Breast epithelium (tissue), 4 donors: ENCODE measurements at regions not wholly inside any gene's neighbourhood (a gene's known extent, or its start where the extent isn't known, plus 50 kb on each side); places are given as distances from the start of the nearest gene placed in this dataset.
"Not testable (repeated sequence)": the region's sequence is repeated elsewhere in the genome, so short reads cannot be mapped to it uniquely, and the experiment has no call there.

Experiments used
- DNase-seq, 2 donors: peaks; one replicate each; pipeline ENCODE4 v3.0.0-alpha.2; 2019; ENCODE audit warnings: low spot score in 2 of 2
- H3K27ac ChIP-seq, 2 donors: fragments of 200-600 bp; sonication (generic) in 1 of 2; one replicate each; pipeline ENCODE4 v1.5.1; 2016 to 2019; ENCODE audit warnings: mild to moderate bottlenecking in 1 of 2
- H3K27me3 ChIP-seq, 2 donors: fragments of 200-600 bp; sonication (generic) in 1 of 2; one replicate each; pipeline versions ENCODE4 v1.5.1 to v1.6.0; 2017 to 2019; ENCODE audit warnings: control low read depth in 1 of 2, mild to moderate bottlenecking in 1 of 2
- H3K36me3 ChIP-seq: fragments of 200-600 bp; one replicate; pipeline ENCODE4 v1.5.1; 2019
- H3K4me1 ChIP-seq, 2 donors: fragments of 200-600 bp; sonication (generic); one replicate each; pipeline ENCODE4 v1.5.1; 2016 to 2019; ENCODE audit warnings: control low read depth in 1 of 2
- H3K4me3 ChIP-seq, 3 donors: fragments of 200-600 bp; sonication (generic); 1 replicate in 2 of 3; 2 replicates in 1 of 3; pipeline ENCODE4 v1.5.1; 2016 to 2019; ENCODE audit warnings: mild to moderate bottlenecking in 3 of 3, moderate library complexity in 2 of 3
- H3K9me3 ChIP-seq, 2 donors: fragments of 200-600 bp; sonication (generic) in 1 of 2; one replicate each; pipeline ENCODE4 v1.5.1; 2016 to 2019; ENCODE audit warnings: control low read depth in 1 of 2
- CTCF ChIP-seq, 3 donors: fragments of 450-650 bp; IDR thresholded peaks; one replicate each; pipeline ENCODE4 v1.5.1; 2016 to 2017; ENCODE audit warnings: antibody characterized with exemption in 3 of 3, mild to moderate bottlenecking in 3 of 3, moderate library complexity in 3 of 3
- POLR2A ChIP-seq: fragments of 450-650 bp; IDR thresholded peaks from one replicate; pipeline ENCODE4 v1.6.1; 2016; ENCODE audit warnings: antibody characterized with exemption, mild to moderate bottlenecking, moderate library complexity
- POLR2AphosphoS5 ChIP-seq, 3 donors: sonication (generic); formaldehyde crosslinking; IDR thresholded peaks; one replicate each; pipeline ENCODE4 v1.6.1; 2017; ENCODE audit warnings: antibody characterized with exemption in 3 of 3
- intact Hi-C: fragments of 100-400 bp; cut with DNase I; formaldehyde crosslinking; loops from one replicate; pipeline ENCODE4 v1.15.1; 2023; ENCODE audit warnings: low total_unique reads

GRCh38 chr14:105941226-105942166 is 415.1 kb downstream of the TMEM121 start:
- Histone ChIP-seq H3K36me3 (no peaks in the 10 kb centered on the region), H3K27ac (no peak overlapping the region), H3K9me3 (peaks cover 22 to 24% of the 10 kb centered on the region in 2 donors), H3K27me3 (no peaks in the 10 kb centered on the region), H3K4me3 (no peak overlapping the region), H3K4me1 (no peaks in the 10 kb centered on the region)
- no peak for TF ChIP-seq POLR2A
- TF ChIP-seq POLR2AphosphoS5 (IDR thresholded peaks at IDR 0.05) = no peak
- no peak for TF ChIP-seq CTCF (IDR thresholded peaks at IDR 0.05)
- DNase-seq = no peak
- intact Hi-C loops = no loop called here

- intact Hi-C loops, H3K27ac ChIP-seq, DNase-seq, H3K4me3 ChIP-seq, H3K4me1 ChIP-seq, H3K27me3 ChIP-seq, H3K36me3 ChIP-seq: not testable (repeated sequence)
- peaks cover 19 to 24% of the 10 kb centered on the region in 2 donors for H3K9me3 ChIP-seq
Observed at GRCh38 chr14:105942725-105943124, 416.3 kb downstream of the TMEM121 start.

GRCh38 chr14:105943973-105944602 is 417.7 kb downstream of the TMEM121 start:
- H3K27me3 ChIP-seq = no peaks in the 10 kb centered on the region
- no peaks in the 10 kb centered on the region for H3K4me1 ChIP-seq
- intact Hi-C loops = no loop called here
- no peaks in the 10 kb centered on the region for H3K36me3 ChIP-seq
- no peak overlapping the region for H3K27ac ChIP-seq
- H3K4me3 ChIP-seq = no peak overlapping the region
- peaks cover 8 to 14% of the 10 kb centered on the region in 2 donors for H3K9me3 ChIP-seq
- TF ChIP-seq CTCF (IDR thresholded peaks at IDR 0.05) (no peak), POLR2A (no peak), POLR2AphosphoS5 (IDR thresholded peaks at IDR 0.05) (no peak)
- DNase-seq = no peak

- Histone ChIP-seq H3K27ac (no peak overlapping the region), H3K4me3 (no peak overlapping the region), H3K36me3 (no peaks in the 10 kb centered on the region), H3K27me3 (no peaks in the 10 kb centered on the region), H3K9me3 (peaks cover 2 to 5% of the 10 kb centered on the region in 2 donors), H3K4me1 (no peaks in the 10 kb centered on the region)
- intact Hi-C loops = no loop called here
- DNase-seq = peak; percentile 40 to 63
- TF ChIP-seq CTCF (IDR thresholded peaks at IDR 0.05) (peak in 2 of 3 donors; percentile 54 to 74), POLR2A (no peak)
Observed at GRCh38 chr14:105944632-105945610, 418.5 kb downstream of the TMEM121 start.

GRCh38 chr14:105945896-105946295 is 419.5 kb downstream of the TMEM121 start:
- H3K4me1 ChIP-seq = no peaks in the 10 kb centered on the region
- H3K27ac ChIP-seq = no peak overlapping the region
- intact Hi-C loops = no loop called here
- H3K4me3 ChIP-seq = no peak overlapping the region
- DNase-seq = no peak
- H3K9me3 ChIP-seq = no peaks in the 10 kb centered on the region
- no peak for TF ChIP-seq POLR2AphosphoS5 (IDR thresholded peaks at IDR 0.05)
- TF ChIP-seq CTCF (IDR thresholded peaks at IDR 0.05) = no peak
- no peak for TF ChIP-seq POLR2A
- no peaks in the 10 kb centered on the region for H3K27me3 ChIP-seq
- H3K36me3 ChIP-seq = no peaks in the 10 kb centered on the region
